DOHH2 (cell line): ENCODE measurements at regions not wholly inside any gene's neighbourhood (a gene's known extent, or its start where the extent isn't known, plus 50 kb on each side); places are given as distances from the start of the nearest gene placed in this dataset.

Experiments
- H3F3A ChIP-seq: fragments of 200-600 bp; sonication (generic), shearing (Covaris generic); 2 replicates; pipeline ENCODE4 v1.6.0; 2016; ENCODE audit warnings: antibody characterized with exemption, mild to moderate bottlenecking; ENCODE audit not compliant: control insufficient read depth, insufficient read depth
- H3K27ac ChIP-seq: fragments of 200-600 bp; sonication (generic); 2 replicates; pipeline ENCODE4 v1.5.1; 2014; ENCODE audit warnings: low read depth, mild to moderate bottlenecking, low read length, moderate library complexity
- H3K27me3 ChIP-seq: fragments of 200-600 bp; sonication (generic); 2 replicates; pipeline ENCODE4 v1.6.1; 2014; ENCODE audit warnings: mild to moderate bottlenecking, low read length, mixed read lengths; ENCODE audit not compliant: control insufficient read depth
- H3K36me3 ChIP-seq: fragments of 200-600 bp; sonication (generic); 2 replicates; pipeline ENCODE4 v1.6.1; 2014; ENCODE audit warnings: mild to moderate bottlenecking, low read length, moderate library complexity, mixed read lengths; ENCODE audit not compliant: control insufficient read depth
- H3K4me1 ChIP-seq: fragments of 200-600 bp; sonication (generic); 2 replicates; pipeline ENCODE4 v1.6.1; 2014; ENCODE audit warnings: mild to moderate bottlenecking, low read length, mixed read lengths; ENCODE audit not compliant: control insufficient read depth
- H3K4me2 ChIP-seq: fragments of 200-600 bp; sonication (generic); 2 replicates; pipeline ENCODE4 v1.6.0; 2014; ENCODE audit warnings: mild to moderate bottlenecking, low read length, moderate library complexity
- H3K4me3 ChIP-seq: fragments of 200-600 bp; sonication (generic); 2 replicates; pipeline ENCODE4 v1.5.1; 2014; ENCODE audit warnings: mild to moderate bottlenecking, low read length, mixed read lengths
- H3K79me2 ChIP-seq: fragments of 200-600 bp; sonication (generic); 2 replicates; pipeline ENCODE4 v1.6.1; 2014; ENCODE audit warnings: mild to moderate bottlenecking, low read length, mixed read lengths; ENCODE audit not compliant: control insufficient read depth
- H3K9me2 ChIP-seq: fragments of 200-600 bp; sonication (generic); replicated peaks from 2 replicates; pipeline ENCODE4 v1.6.1; 2014; ENCODE audit warnings: mild to moderate bottlenecking, low read length, mixed read lengths; ENCODE audit not compliant: control insufficient read depth
- H3K9me3 ChIP-seq: fragments of 200-600 bp; sonication (generic); 2 replicates; pipeline ENCODE4 v1.6.1; 2014; ENCODE audit warnings: antibody characterized with exemption, low read length, mixed read lengths; ENCODE audit not compliant: control insufficient read depth, insufficient read depth
- H4K20me1 ChIP-seq: fragments of 200-600 bp; sonication (generic); 2 replicates; pipeline ENCODE4 v1.6.0; 2014; ENCODE audit warnings: low read depth, mild to moderate bottlenecking, antibody characterized with exemption, low read length, moderate library complexity; ENCODE audit not compliant: control insufficient read depth, insufficient read depth
- CTCF ChIP-seq: fragments of 200-600 bp; sonication (generic); IDR thresholded peaks from one replicate; pipeline ENCODE4 v1.5.1; 2014; ENCODE audit warnings: antibody characterized with exemption, mild to moderate bottlenecking, low read depth, low read length; ENCODE audit not compliant: poor library complexity, severe bottlenecking
- EZH2phosphoT487 ChIP-seq: fragments of 200-600 bp; sonication (generic); IDR thresholded peaks from 2 replicates; pipeline ENCODE4 v1.6.1; 2017; ENCODE audit warnings: borderline replicate concordance, mild to moderate bottlenecking, antibody characterized with exemption, low read length, moderate library complexity, mixed read lengths

GRCh38 chr18:60022671-60023276 is 123.0 kb downstream of the PMAIP1 start:
- Histone ChIP-seq H3K79me2 (no peaks in the 10 kb centered on the region), H3K9me2 (no peaks in the 10 kb centered on the region), H3K4me2 (no peak overlapping the region), H3K9me3 (no peaks in the 10 kb centered on the region), H4K20me1 (no peaks in the 10 kb centered on the region), H3K36me3 (no peaks in the 10 kb centered on the region), H3F3A (no peaks in the 10 kb centered on the region), H3K27ac (no peak overlapping the region), H3K4me3 (no peak overlapping the region), H3K27me3 (no peaks in the 10 kb centered on the region), H3K4me1 (no peaks in the 10 kb centered on the region)
- TF ChIP-seq CTCF (no peak), EZH2phosphoT487 (no peak)

GRCh38 chr18:60021556-60021955 is 121.8 kb downstream of the PMAIP1 start:
- no peaks in the 10 kb centered on the region for H3K79me2 ChIP-seq
- H3K9me3 ChIP-seq = no peaks in the 10 kb centered on the region
- no peak overlapping the region for H3K4me3 ChIP-seq
- no peaks in the 10 kb centered on the region for H3K4me1 ChIP-seq
- no peaks in the 10 kb centered on the region for H3K9me2 ChIP-seq
- H4K20me1 ChIP-seq = no peaks in the 10 kb centered on the region
- no peaks in the 10 kb centered on the region for H3K36me3 ChIP-seq
- no peaks in the 10 kb centered on the region for H3K27me3 ChIP-seq
- no peak overlapping the region for H3K4me2 ChIP-seq
- H3K27ac ChIP-seq = no peak overlapping the region
- H3F3A ChIP-seq = no peaks in the 10 kb centered on the region
- TF ChIP-seq EZH2phosphoT487 = no peak
- no peak for TF ChIP-seq CTCF

GRCh38 chr18:60020107-60020925 is 120.5 kb downstream of the PMAIP1 start:
- Histone ChIP-seq H3K9me3 (no peaks in the 10 kb centered on the region), H3K79me2 (no peaks in the 10 kb centered on the region), H3K27ac (no peak overlapping the region), H3F3A (no peaks in the 10 kb centered on the region), H3K36me3 (no peaks in the 10 kb centered on the region), H4K20me1 (no peaks in the 10 kb centered on the region), H3K27me3 (no peaks in the 10 kb centered on the region), H3K4me3 (no peak overlapping the region), H3K4me2 (no peak overlapping the region), H3K9me2 (no peaks in the 10 kb centered on the region), H3K4me1 (no peaks in the 10 kb centered on the region)
- TF ChIP-seq EZH2phosphoT487 = no peak
- TF ChIP-seq CTCF = no peak
